Ishikawa (cell line): ENCODE measurements at regions not wholly inside any gene's neighbourhood (a gene's known extent, or its start where the extent isn't known, plus 50 kb on each side); places are given as distances from the start of the nearest gene placed in this dataset.

Experiments used
- CEBPB ChIP-seq: IDR thresholded peaks from 2 replicates; pipeline ENCODE4 v1.6.1; 2012
- CREB1 ChIP-seq: IDR thresholded peaks from 2 replicates; pipeline ENCODE4 v1.6.1; 2012; ENCODE audit warnings: low read depth
- EGR1 ChIP-seq: IDR thresholded peaks from 2 replicates; pipeline ENCODE4 v1.6.1; 2012
- EP300 ChIP-seq: IDR thresholded peaks from 2 replicates; pipeline ENCODE4 v1.6.1; 2012; ENCODE audit warnings: borderline replicate concordance
- FOXM1 ChIP-seq: IDR thresholded peaks from 2 replicates; pipeline ENCODE4 v1.6.1; 2012; ENCODE audit warnings: low read depth, borderline replicate concordance
- NFIC ChIP-seq: IDR thresholded peaks from 2 replicates; pipeline ENCODE4 v1.6.1; 2012
- RAD21 ChIP-seq: IDR thresholded peaks from 2 replicates; pipeline ENCODE4 v1.6.1; 2012; ENCODE audit warnings: low read depth
- TAF1 ChIP-seq: IDR thresholded peaks from 2 replicates; pipeline ENCODE4 v1.6.1; 2012; ENCODE audit warnings: low read depth, mild to moderate bottlenecking
- TCF12 ChIP-seq: IDR thresholded peaks from 2 replicates; pipeline ENCODE4 v1.6.1; 2012; ENCODE audit warnings: low read depth
- TEAD4 ChIP-seq: IDR thresholded peaks from 2 replicates; pipeline ENCODE4 v1.6.1; 2012
- YY1 ChIP-seq: IDR thresholded peaks from 2 replicates; pipeline ENCODE4 v1.6.1; 2012; ENCODE audit warnings: low read depth
- ZBTB7A ChIP-seq: IDR thresholded peaks from 2 replicates; pipeline ENCODE4 v1.6.1; 2012; ENCODE audit warnings: low read depth
- TF ChIP-seq, protein P1 (sequence below): IDR thresholded peaks from 2 replicates; pipeline ENCODE4 v1.6.1; 2012
- TF ChIP-seq, protein P2 (sequence below): IDR thresholded peaks from 2 replicates; pipeline ENCODE4 v1.6.1; 2012
- TF ChIP-seq, protein P3 (sequence below): IDR thresholded peaks from 2 replicates; pipeline ENCODE4 v1.6.1; 2012; ENCODE audit warnings: low read depth, mild to moderate bottlenecking

DNA sequence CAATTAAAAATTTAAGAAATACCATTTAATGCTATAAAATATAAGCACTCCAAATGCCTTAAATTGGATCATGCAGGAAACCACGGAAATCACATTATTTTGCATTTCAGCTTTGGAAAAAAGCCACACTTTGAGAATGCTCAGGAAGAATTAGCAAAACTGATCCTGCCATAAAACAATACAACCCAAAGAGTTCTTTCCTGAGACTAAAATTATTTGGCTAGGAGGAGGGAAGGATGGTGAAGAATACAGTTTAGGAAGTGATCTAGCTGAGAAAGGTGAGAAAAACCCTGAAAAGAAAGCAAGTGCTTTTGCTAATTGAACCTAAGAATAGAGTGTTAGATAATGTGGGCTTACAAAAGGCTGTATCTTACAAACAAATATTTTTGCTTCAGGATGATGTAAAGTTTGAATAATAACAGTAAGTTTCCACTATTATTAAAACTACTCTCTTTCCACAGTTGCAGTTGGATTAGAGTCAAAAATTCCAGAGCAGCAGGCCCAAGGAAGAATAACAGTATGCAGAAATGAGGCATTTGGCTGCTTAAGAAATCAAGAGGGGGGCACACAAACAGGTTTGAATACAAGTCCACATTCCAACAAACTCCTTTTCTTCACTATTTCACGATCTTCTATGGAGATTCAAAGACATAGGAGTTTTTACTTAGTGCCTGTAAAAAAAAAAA lies 565.4 kb downstream of the RFPL4B start:
- TF ChIP-seq CEBPB (no peak), TCF12 (no peak), RAD21 (no peak), ZBTB7A (no peak), EGR1 (no peak), TAF1 (no peak), TEAD4 (no peak; the same call in 1 of the 2 replicates), EP300 (no peak), CREB1 (no peak), FOXM1 (no peak), NFIC (no peak), YY1 (no peak)
- TF ChIP-seq, protein P1, sequence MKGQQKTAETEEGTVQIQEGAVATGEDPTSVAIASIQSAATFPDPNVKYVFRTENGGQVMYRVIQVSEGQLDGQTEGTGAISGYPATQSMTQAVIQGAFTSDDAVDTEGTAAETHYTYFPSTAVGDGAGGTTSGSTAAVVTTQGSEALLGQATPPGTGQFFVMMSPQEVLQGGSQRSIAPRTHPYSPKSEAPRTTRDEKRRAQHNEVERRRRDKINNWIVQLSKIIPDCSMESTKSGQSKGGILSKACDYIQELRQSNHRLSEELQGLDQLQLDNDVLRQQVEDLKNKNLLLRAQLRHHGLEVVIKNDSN = no peak
- TF ChIP-seq, protein P2, sequence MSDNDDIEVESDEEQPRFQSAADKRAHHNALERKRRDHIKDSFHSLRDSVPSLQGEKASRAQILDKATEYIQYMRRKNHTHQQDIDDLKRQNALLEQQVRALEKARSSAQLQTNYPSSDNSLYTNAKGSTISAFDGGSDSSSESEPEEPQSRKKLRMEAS = no peak
- TF ChIP-seq, protein P3, sequence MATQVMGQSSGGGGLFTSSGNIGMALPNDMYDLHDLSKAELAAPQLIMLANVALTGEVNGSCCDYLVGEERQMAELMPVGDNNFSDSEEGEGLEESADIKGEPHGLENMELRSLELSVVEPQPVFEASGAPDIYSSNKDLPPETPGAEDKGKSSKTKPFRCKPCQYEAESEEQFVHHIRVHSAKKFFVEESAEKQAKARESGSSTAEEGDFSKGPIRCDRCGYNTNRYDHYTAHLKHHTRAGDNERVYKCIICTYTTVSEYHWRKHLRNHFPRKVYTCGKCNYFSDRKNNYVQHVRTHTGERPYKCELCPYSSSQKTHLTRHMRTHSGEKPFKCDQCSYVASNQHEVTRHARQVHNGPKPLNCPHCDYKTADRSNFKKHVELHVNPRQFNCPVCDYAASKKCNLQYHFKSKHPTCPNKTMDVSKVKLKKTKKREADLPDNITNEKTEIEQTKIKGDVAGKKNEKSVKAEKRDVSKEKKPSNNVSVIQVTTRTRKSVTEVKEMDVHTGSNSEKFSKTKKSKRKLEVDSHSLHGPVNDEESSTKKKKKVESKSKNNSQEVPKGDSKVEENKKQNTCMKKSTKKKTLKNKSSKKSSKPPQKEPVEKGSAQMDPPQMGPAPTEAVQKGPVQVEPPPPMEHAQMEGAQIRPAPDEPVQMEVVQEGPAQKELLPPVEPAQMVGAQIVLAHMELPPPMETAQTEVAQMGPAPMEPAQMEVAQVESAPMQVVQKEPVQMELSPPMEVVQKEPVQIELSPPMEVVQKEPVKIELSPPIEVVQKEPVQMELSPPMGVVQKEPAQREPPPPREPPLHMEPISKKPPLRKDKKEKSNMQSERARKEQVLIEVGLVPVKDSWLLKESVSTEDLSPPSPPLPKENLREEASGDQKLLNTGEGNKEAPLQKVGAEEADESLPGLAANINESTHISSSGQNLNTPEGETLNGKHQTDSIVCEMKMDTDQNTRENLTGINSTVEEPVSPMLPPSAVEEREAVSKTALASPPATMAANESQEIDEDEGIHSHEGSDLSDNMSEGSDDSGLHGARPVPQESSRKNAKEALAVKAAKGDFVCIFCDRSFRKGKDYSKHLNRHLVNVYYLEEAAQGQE = no peak

DNA sequence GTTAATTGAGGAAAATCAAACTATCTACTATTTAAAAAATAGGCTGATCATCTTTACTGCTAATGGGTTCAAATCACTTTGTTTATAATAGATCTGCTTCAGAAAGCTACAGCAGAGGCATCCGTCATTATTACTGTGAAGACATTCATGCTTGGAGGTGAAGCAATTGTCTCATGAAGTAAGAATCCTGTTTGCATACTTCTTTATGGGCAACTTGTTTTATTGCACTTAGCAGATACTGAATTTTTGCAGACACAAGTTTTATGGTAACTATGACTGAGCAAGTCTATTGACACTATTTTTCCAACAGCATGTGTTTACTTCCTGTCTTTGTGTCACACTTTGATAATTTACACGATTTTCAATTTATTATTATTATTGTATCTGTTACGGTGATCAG lies 573.9 kb downstream of the RFPL4B start:
- TF ChIP-seq CREB1 (no peak), CEBPB (no peak), EGR1 (no peak), EP300 (no peak), FOXM1 (no peak), NFIC (no peak), TAF1 (no peak), TCF12 (no peak), TEAD4 (no peak), ZBTB7A (no peak), YY1 (no peak), RAD21 (no peak)
- TF ChIP-seq, protein P1 = no peak
- TF ChIP-seq, protein P3 = no peak
- TF ChIP-seq, protein P2 = no peak

DNA sequence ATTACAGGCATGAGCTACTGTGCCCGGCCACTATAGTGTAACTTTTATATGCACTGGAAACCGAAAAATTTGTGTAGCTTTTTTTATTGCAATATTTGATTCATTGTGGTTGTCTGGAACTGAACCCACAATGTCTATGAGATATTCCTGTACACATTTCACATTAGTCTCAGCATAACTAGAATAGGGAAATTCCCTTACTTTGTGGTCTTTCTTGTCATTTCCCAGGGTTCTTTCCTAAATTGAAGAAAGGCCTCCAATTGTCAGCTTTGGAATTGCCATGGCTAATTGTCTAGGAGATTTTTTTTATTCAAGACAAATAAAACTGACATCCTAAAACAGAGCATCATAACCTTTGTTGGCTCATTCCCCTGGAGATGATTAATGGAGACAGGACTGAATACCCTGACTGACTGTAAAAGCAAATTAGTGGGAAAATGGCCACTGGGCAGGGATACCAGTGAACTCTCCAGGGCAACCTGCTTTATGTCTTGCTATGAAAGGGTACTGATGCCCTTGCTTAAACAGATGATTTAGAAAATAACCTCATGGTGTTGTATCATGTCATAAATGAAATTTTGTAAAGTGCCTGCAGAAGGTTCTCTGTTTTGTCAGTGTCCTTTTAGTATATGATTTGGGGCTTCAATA lies 576.9 kb downstream of the RFPL4B start:
- TF ChIP-seq FOXM1 (no peak), TAF1 (no peak), EP300 (no peak), CREB1 (no peak), CEBPB (no peak), TCF12 (no peak), YY1 (no peak), RAD21 (no peak), EGR1 (no peak)
- TF ChIP-seq, protein P2 = no peak
- TF ChIP-seq, protein P1 = no peak

DNA sequence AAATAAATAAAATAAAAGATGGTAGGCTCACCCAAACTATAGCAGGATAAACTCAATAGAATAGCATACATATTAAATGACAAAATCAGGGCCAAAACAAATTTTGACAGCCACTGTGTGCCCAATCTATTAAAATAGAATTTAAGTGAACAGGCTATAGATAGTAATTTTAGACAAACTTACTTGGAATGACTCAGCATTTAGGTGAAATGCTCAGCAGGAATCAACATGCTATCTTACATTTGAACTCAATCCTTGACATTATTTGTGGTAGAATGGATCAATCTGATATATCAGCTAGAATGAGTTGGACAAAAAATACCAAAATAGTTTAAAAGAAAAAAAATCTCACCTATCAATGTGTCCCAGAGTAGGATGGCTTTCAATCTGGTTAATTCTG lies 578.6 kb downstream of the RFPL4B start:
- TF ChIP-seq EP300 (no peak), TCF12 (no peak)

DNA sequence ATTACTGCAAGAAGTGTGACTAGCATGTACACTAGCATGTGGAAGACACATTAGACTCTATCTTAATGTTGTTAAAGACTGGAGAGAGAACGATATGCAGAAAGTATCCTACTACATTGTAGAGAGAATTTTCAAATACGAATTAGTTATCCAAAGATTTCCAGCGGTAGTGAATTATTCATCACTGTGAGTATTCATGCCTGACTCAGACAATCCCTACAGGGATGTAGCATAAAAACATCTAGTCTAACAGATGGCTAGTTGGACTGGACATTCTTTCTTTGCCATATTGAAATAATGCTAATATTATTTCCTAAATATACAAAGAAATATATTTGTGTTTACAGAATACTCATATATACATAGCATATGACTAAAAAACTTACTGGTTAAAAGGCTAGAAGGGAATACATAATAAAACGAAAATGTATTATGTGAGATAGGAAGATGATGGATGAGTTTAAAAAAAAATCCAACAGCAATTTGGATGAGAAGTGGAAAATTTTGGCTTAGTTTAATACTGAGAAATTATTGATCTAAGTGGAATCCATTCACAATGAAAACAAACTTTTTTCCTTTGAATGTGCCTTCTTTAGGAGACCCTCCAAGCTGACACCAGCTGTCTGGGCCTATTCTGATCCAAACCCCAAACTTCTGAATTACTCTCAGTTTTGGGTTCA lies 580.7 kb downstream of the RFPL4B start:
- TF ChIP-seq EGR1 (no peak), CEBPB (no peak), YY1 (no peak), NFIC (no peak), RAD21 (no peak), TEAD4 (no peak), FOXM1 (no peak), EP300 (no peak), TAF1 (no peak), ZBTB7A (no peak), TCF12 (no peak), CREB1 (no peak)
- TF ChIP-seq, protein P3 = no peak
